ENCODE measurements at regions not wholly inside any gene's neighbourhood (a gene's known extent, or its start where the extent isn't known, plus 50 kb on each side); places are given as distances from the start of the nearest gene placed in this dataset.

- TF ChIP-seq EZH2phosphoT487 (IDR thresholded peaks at IDR 0.05; ENCODE audit: unreplicated experiment) (no peak), CTCF (conservative IDR thresholded peaks at IDR 0.05; ENCODE audit: low read depth in 2 of 2) (no peak), ZNF331 (CRISPR knock-in tag; IDR thresholded peaks at IDR 0.05; ENCODE audit: low read depth) (no peak), CREB1 (CRISPR knock-in tag; IDR thresholded peaks at IDR 0.05; ENCODE audit: low read depth) (no peak), ETS1 (IDR thresholded peaks at IDR 0.05) (no peak), REST (IDR thresholded peaks at IDR 0.05; ENCODE audit: unreplicated experiment) (no peak), EZH2 (IDR thresholded peaks at IDR 0.05; ENCODE audit: low read depth, unreplicated experiment) (no peak), POLR2AphosphoS5 (IDR thresholded peaks at IDR 0.05; ENCODE audit: low read depth) (no peak), JUNB (IDR thresholded peaks at IDR 0.05; ENCODE audit: unreplicated experiment) (no peak), NANOG (IDR thresholded peaks at IDR 0.05; ENCODE audit: borderline replicate concordance) (no peak), STAT1 (IDR thresholded peaks at IDR 0.05; ENCODE audit: unreplicated experiment) (no peak), ZNF462 (CRISPR knock-in tag; IDR thresholded peaks at IDR 0.05) (no peak)
Measured at GRCh38 chr11:15774388-15774939, 581.9 kb downstream of the SOX6 start.
